GM21515 (cell line): ENCODE measurements at regions not wholly inside any gene's neighbourhood (a gene's known extent, or its start where the extent isn't known, plus 50 kb on each side); places are given as distances from the start of the nearest gene placed in this dataset.
"Not testable (repeated sequence)": the region's sequence is repeated elsewhere in the genome, so short reads cannot be mapped to it uniquely, and the experiment has no call there.

Experiments
- ATAC-seq: cut with Tn5 transposase; IDR thresholded peaks from one replicate; pipeline ENCODE4 v1.9.1; 2021; ENCODE audit not compliant: unreplicated experiment

GRCh38 chr4:118410138-118410537 is 57.3 kb upstream of the PRSS12 start:
- no peak for ATAC-seq

- no peak for ATAC-seq
Observed at GRCh38 chr4:118417325-118417724, 64.5 kb upstream of the PRSS12 start.

DNA sequence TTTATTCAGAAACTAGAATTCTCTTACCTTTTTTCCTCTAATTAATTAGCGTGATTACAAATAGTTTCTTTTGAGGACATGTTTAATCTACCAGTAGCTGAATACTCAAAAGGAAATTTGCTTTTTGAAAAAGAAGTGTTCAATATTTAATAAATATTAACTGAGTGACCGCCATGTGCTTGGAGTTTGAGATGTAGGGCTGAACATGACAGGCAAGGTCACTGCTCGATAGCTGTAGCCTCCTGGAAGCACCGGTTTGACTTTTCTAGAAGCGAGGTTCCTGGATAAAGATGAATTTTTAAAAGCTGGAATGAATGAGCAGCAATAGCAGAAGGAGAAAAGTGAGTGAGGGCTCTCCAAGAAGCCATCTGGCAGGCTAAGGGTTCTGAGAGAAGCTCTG is 65.0 kb upstream of the PRSS12 start:
- ATAC-seq: not testable (repeated sequence)

DNA sequence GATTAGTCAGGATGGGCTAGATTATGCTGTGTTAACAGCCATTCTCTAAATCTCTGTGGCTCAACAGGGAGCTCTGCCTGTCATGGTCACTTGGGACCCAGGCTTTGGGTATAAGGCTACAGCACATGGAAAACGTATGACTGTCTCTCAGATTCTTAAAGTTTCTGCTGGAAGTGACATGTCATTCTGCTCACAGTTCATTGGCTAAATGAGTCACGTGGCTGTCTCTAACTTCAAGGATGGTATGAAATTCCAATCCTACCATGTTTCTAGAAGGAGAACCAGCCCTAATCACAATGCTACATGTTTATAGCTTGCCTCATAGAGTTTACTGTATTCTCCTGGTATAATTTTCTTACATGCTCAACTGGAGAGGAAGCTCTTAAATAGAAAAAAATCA is 65.6 kb upstream of the PRSS12 start:
- not testable (repeated sequence) for ATAC-seq

DNA sequence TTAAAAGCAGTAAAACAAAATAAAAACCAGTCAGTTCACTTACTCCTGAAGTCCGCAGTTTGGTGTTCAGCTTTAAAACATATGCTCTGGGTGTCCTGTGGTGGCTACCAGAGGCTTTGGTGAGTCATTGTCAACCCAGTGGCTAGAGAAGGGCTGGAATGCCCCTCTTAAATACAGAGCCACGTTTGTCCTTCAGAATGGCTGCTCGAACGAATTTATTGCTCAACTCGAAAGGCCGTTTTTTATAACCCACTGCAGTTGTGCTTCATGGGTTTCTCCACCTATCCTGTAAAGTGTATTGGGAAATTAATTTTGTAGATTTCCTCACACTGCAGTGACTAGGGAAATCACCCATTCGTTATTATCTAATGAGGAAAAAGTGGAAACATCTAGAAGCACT is 66.8 kb upstream of the PRSS12 start:
- ATAC-seq: not testable (repeated sequence)

DNA sequence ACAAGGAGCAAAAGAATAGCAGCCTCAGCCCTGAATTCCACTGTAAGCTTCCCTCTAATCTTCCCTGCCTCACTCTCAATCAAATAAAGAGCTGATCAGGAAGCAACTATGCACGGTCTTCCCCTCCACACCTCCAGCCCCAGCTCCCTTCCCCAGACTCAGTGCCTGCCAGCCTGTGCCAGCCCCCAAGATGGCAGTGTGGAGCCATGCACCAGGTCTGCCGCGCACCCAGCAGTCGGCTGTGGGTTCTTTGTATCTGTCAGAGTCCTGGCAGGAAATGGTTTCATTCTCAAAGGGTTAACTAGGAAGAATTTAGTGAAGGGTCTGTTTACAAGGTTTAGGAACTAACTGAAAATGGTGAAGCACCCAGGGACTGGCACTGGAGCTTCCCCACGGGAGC is 71.3 kb upstream of the PRSS12 start:
- ATAC-seq: not testable (repeated sequence)

- not testable (repeated sequence) for ATAC-seq
Observed at GRCh38 chr4:118428881-118429280, 76.1 kb upstream of the PRSS12 start.

GRCh38 chr4:118432359-118432758 is 79.6 kb upstream of the PRSS12 start:
- not testable (repeated sequence) for ATAC-seq

DNA sequence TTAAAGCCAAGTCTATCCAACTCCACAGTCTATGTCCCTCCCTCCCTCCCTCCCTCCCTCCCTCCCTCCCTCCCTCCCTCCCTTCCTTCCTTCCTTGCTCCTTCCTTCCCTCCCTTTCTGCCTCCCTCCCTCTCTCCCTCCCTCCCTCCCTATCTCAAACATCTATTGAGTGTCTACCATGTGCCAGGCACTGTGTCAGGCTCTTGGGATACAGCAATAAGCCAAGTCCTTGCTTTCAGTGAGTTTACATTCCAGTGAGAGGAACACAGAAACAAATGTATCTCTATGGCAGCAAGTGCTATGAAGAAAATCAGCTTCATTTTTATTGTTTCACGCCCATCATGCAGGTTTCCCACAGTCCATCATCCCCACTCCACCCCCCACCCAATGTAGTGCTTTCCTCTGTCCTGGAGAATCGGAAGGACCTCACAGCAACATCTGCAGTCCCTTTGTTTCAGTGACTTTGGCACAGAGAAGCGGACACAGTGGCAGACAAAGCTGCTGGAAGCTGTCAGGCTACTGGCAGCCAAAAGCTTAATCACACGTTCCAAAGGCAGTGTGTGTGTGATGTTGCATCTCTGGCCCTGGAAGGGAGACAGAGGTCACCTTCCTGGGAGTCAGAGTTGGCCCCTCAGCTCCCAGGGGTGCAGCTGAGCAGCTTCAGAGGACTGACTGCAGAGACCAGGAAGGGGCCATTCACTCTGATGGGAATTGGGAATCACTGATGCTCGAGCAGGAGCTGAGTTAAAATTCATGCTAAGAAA is 81.0 kb upstream of the PRSS12 start:
- ATAC-seq: not testable (repeated sequence)

- not testable (repeated sequence) for ATAC-seq
Observed at GRCh38 chr4:118435415-118435814, 82.6 kb upstream of the PRSS12 start.

- not testable (repeated sequence) for ATAC-seq
Observed at GRCh38 chr4:118442115-118442837, 89.5 kb upstream of the PRSS12 start.

DNA sequence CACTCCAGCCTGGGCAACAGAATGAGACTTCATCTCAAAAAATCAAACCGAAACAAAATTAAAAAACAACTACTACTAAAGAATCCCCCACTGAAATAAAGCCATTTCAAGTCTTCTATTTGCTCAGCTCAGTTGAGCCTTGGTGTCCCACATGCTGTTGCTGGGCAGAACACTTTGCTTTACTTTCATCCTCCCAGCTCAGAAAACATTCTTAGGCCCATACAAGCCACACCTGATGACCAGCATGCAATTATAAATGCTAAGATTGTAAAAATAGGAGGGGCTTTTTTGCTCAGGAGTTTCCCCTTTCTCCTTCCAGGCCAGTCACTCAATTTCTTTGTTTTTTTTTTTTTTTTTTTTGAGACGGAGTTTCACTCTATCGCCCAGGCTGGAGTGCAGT is 94.6 kb upstream of the PRSS12 start:
- not testable (repeated sequence) for ATAC-seq

DNA sequence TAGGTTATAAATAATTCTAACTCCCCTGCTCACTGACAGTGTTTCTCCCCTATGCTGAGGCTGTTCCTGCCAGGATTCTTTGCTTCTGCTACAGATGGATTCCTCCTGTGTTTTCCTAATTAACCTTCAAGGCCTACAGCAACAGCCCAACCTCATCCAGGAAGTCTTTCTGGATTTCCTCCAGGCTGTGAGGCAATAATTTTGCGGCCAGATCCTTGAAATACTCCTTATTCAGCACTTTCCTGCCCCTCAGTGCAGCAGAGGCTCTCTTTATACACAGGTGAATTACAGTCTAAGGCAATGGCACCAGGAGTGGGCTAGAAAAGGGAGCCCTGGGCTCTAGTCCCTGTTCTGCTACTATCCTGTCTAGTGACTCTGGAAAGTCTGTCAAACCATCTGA is 102.1 kb upstream of the PRSS12 start:
- ATAC-seq: not testable (repeated sequence)

GRCh38 chr4:118461435-118461834 is 108.6 kb upstream of the PRSS12 start:
- not testable (repeated sequence) for ATAC-seq

GRCh38 chr4:118465831-118466230 is 113.0 kb upstream of the PRSS12 start:
- not testable (repeated sequence) for ATAC-seq

DNA sequence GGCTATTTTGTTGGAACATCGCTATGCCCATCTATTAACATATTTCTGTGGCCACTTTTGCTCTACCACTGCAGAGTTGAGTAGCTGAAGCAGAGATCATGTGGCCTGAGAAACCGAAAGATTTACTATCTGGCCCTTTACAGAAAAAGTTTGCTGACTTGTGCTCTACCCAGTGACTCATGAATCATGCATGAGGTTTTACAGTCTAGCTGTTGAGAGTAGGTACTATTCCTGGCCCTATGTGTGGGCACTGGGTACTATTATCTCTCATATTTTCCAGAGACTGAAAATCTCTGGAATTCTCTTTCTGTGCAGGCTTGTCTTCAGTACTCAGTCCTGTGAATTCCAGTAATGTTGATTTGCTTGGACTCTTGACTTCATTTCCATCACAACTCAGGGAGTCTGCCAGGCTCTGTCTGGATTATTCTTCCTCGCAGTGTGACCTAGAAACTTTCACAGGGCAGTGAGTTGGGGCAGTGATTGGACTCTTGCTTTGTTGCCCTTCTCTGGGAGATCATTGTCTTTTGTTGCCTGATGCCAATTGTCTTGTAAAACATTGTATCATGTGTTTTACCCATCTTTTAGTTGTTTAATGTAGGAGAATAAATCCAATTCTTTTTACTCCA is 121.3 kb upstream of the PRSS12 start:
- not testable (repeated sequence) for ATAC-seq

GRCh38 chr4:118474771-118475170 is 122.0 kb upstream of the PRSS12 start:
- ATAC-seq: not testable (repeated sequence)

DNA sequence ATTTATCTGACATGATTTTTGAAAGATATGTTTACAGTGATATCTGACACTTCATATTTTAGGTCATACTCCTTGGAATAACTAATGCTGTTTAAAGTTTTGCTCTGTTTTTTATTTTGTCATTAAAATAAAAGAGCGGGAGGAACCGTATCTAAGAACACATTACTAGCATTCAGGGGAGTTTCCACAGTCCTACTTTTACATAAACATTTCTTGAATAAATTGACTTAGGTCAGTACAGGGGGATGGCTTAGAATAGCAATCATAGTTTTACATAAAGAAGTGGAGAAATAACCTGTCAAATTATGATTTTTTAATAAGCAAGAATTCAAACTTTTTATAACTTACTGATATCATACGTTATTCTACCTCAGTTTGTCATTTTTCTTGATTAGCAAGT is 123.1 kb upstream of the PRSS12 start:
- ATAC-seq: not testable (repeated sequence)

DNA sequence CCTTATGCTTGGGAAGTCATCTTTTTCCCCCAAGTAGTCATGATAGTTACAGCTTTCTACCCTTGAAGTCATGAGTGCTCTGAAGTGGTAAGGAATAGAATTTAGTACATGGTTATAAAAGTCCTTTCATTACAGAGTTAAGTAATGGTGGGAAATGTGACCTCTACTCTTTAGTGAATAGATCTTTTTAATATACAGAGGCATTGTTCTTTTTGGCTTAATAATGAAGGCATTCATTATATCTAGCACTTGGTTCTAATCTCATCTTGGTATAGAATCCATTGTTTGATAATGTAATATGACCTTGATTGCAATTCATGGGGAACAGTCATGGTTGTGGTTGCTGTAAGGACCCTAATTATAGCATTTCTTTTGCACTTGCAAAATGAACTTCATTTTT is 125.0 kb upstream of the PRSS12 start:
- ATAC-seq: not testable (repeated sequence)

DNA sequence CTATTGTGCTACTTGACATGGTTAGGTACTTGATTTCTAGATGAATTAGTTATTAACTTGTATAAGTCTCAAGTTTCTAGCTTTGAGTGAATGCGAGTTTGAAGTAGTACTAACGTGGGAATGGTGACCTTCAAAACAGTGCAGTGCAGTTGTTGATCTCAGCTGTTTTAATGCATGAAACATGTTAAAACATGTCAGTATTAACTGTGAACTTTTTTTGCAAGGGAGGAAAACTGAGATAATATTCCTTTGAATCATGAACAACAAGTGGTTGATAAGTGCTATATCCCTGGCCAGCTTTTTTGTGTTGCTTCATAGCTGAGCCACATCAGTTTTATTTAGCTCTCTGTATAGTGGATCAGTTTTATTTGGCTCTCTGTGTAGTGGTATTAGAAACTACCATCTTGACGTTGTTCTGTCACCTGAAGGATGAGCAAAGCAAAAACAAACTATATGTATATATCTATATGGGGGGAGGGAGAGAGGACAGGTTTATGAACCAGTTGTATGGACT is 133.1 kb upstream of the PRSS12 start:
- ATAC-seq: not testable (repeated sequence)

DNA sequence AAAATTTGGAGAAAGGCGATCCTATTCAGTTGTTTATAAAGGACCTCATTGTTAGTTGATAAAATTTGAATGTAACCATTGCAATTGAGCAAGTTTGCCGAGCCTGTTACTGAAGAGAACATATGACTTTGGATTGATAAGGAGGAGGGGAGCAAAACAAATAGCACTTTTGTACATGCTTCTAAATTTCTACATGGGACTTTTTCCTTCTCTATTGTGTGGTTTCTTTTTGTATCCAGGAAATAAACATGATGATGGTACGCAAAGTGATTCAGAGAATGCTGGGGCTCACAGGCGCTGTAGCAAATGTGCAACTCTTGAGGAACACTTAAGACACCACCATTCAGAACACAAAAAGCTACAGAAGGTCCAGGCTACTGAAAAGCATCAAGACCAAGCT is 140.2 kb upstream of the PRSS12 start:
- ATAC-seq: not testable (repeated sequence)
